DOHH2 (cell line): ENCODE measurements at regions not wholly inside any gene's neighbourhood (a gene's known extent, or its start where the extent isn't known, plus 50 kb on each side); places are given as distances from the start of the nearest gene placed in this dataset.

Source experiments
- CTCF ChIP-seq: fragments of 200-600 bp; sonication (generic); IDR thresholded peaks from one replicate; pipeline ENCODE4 v1.5.1; 2014; ENCODE audit warnings: antibody characterized with exemption, mild to moderate bottlenecking, low read depth, low read length; ENCODE audit not compliant: poor library complexity, severe bottlenecking
- EZH2phosphoT487 ChIP-seq: fragments of 200-600 bp; sonication (generic); IDR thresholded peaks from 2 replicates; pipeline ENCODE4 v1.6.1; 2017; ENCODE audit warnings: borderline replicate concordance, mild to moderate bottlenecking, antibody characterized with exemption, low read length, moderate library complexity, mixed read lengths

GRCh38 chrX:40494005-40494404, 86.8 kb upstream of the ATP6AP2 start:
- TF ChIP-seq CTCF (no peak), EZH2phosphoT487 (no peak)
